HepG2 (cell line): ENCODE measurements at regions not wholly inside any gene's neighbourhood (a gene's known extent, or its start where the extent isn't known, plus 50 kb on each side); places are given as distances from the start of the nearest gene placed in this dataset.

Experiments used
- UBTF ChIP-seq: sonication (generic); formaldehyde crosslinking; IDR thresholded peaks from 2 replicates; pipeline ENCODE4 v1.4.0; 2020; ENCODE audit warnings: mild to moderate bottlenecking, missing genetic modification reagents
- ZHX2 ChIP-seq, 2 experiments: sonication (generic) in 1 of 2; formaldehyde crosslinking in 1 of 2; IDR thresholded peaks; 2 replicates each; pipeline versions ENCODE4 v1.6.1 to v1.9.0; 2014 to 2022; ENCODE audit warnings: antibody characterized with exemption in 1 of 2, borderline replicate concordance in 1 of 2, inconsistent platforms in 1 of 2, low read depth in 1 of 2, missing genetic modification reagents in 1 of 2

- TF ChIP-seq ZHX2 (IDR thresholded peaks at IDR 0.05; ENCODE audit: low read depth) (no peak), ZHX2 (CRISPR knock-in tag; IDR thresholded peaks at IDR 0.05; ENCODE audit: borderline replicate concordance) (no peak), UBTF (CRISPR knock-in tag) (no peak)
These were observed 373.6 kb downstream of the MID1IP1 start (continued) for GRCh38 chrX:39174772-39175417.
